Left ventricle myocardium superior (tissue), 1 donor: ENCODE measurements at regions not wholly inside any gene's neighbourhood (a gene's known extent, or its start where the extent isn't known, plus 50 kb on each side); places are given as distances from the start of the nearest gene placed in this dataset.
A peak's percentile ranks its signal among the peaks of the same experiment; 100 is the strongest.
"Not testable (repeated sequence)": the region's sequence is repeated elsewhere in the genome, so short reads cannot be mapped to it uniquely, and the experiment has no call there.

Experiments used
- ATAC-seq: fragments of 200-7000 bp; cut with Tn5 transposase; one replicate; pipeline ENCODE4 v1.9.1; 2020; ENCODE audit warnings: mild to moderate bottlenecking, moderate library complexity
- DNase-seq: peaks from one replicate; pipeline ENCODE4 v3.0.0-alpha.2; 2020
- intact Hi-C: fragments of 100-400 bp; cut with micrococcal nuclease; formaldehyde crosslinking; loops from one replicate; pipeline ENCODE4 v1.11.0; 2022
- donor health status: DM: no; HTN: yes; CAD: no; lungs with severe emphysema.

GRCh38 chr14:71752111-71752738 is 180.0 kb upstream of the RGS6 start:
- ATAC-seq (no peak), DNase-seq (no peak)
- intact Hi-C loops, result loop anchor here (5.0 kb wide), 1 partner anchor 615 kb away; no protein-coding TSS in a partner anchor

GRCh38 chr14:71753126-71753830 is 179.0 kb upstream of the RGS6 start:
- DNase-seq (peak; percentile 93), ATAC-seq (peak; percentile 91)
- intact Hi-C loops, result loop anchor here (5.0 kb wide), 1 partner anchor 616 kb away; no protein-coding TSS in a partner anchor

- no peak for DNase-seq
- ATAC-seq, result no peak
- intact Hi-C loops, result loop anchor here (5.0 kb wide), 1 partner anchor 617 kb away; no protein-coding TSS in a partner anchor
Observed at GRCh38 chr14:71753976-71754375, 178.3 kb upstream of the RGS6 start.

DNA sequence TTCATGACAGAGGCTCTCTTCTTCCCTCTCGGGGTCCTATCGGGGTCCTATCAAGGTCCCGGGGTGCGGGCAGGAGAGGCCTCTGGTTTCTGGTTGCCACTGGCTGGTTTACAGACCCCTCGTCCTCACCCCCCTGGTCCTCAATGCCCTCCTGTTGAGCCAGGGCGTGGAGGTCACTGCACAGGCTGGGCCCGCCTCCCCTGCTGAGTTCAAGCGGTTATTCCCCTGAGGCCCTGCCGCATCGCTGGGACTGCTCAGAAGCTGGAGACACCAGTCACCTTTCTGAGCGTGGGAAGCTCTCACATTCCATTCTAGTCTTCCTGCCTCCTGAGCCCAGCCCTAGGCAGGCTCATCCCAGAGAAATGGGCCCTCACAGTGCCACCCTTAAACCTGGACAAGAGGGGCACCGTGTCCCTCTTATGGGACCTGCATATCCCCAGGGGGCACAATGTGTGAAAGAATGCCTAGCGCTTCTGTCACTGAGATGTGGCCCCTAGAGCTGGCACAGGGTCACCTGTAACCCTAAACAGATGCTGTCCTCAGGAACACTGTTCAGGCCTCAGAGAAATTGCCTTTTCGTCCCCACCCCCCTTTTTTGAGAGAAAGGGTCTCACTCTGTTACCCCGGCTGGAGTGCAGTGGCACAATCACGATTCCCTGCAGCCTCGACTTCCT is 177.7 kb upstream of the RGS6 start:
- DNase-seq (no peak), ATAC-seq (no peak)
- intact Hi-C loops, result loop anchor here (5.0 kb wide), 1 partner anchor 617 kb away; no protein-coding TSS in a partner anchor

DNA sequence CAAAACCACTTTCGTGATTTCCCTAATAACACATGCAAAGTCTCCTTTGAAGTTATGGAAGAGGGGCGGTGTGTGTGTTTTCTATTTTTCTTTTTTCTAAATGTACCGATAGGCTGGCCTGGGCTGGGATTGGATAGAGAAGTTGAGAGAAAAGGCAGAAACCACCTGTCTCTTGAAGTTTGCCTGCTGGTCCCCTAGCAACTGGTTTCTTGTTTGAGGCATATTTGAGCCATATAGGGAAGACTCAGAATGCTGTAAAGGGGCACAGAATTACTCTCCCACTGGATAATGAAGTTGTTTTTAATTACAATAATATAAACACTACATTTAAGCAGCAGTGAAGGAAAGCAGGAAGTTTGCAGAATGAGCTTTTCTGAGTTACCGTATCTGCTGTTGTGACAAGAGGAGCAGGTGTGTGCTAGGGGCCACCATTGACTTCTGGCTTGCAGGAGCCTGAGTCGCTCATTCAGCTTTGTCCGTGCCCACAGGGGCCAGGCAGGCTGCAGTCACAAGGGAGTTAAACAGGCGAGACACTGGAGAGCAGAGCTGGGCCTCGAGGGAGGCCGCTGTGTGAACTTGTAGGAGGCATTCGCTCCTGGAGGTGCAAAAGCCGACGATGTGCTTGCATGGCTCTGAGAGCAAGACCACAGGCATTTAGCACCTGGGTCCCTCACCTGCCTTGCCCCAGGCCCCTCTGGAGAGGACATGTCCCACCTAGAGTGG is 173.8 kb upstream of the RGS6 start:
- no peak for DNase-seq
- intact Hi-C loops, result no loop called here
- no peak for ATAC-seq

DNA sequence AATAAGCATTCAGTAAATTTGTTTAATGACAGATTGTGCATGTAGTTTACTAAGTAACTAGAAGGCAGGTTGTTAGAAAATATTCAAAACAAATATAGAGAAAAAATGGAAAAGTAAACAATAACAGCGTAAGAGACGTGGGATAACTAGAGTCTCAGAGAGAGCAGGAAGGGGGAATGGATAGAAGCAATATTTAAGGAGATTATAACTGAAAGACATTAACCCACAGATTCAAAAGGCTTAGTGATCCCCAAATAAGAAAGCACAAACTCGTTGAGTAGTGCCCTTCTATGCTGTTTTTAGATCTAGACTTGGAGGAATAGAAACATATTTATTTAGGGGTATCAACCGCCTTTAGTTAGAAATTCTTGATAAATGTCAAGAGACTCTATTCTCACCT is 169.7 kb upstream of the RGS6 start:
- no peak for DNase-seq
- no peak for ATAC-seq
- intact Hi-C loops, result no loop called here

- DNase-seq (no peak), ATAC-seq (no peak)
- intact Hi-C loops, result no loop called here
Observed at GRCh38 chr14:71764701-71765382, 167.4 kb upstream of the RGS6 start.

GRCh38 chr14:71765505-71765904 is 166.7 kb upstream of the RGS6 start:
- intact Hi-C loops, result no loop called here
- DNase-seq, result no peak
- ATAC-seq, result no peak

GRCh38 chr14:71770431-71770830 is 161.8 kb upstream of the RGS6 start:
- no peak for ATAC-seq
- DNase-seq, result no peak
- intact Hi-C loops, result no loop called here

- intact Hi-C loops, ATAC-seq, DNase-seq: not testable (repeated sequence)
Observed at GRCh38 chr14:71771421-71771820, 160.8 kb upstream of the RGS6 start.

GRCh38 chr14:71771996-71772395 is 160.2 kb upstream of the RGS6 start:
- ATAC-seq, intact Hi-C loops, DNase-seq: not testable (repeated sequence)

GRCh38 chr14:71773898-71774481 is 158.2 kb upstream of the RGS6 start:
- ATAC-seq, result no peak
- intact Hi-C loops, result no loop called here
- no peak for DNase-seq

GRCh38 chr14:71776471-71777360 is 155.5 kb upstream of the RGS6 start:
- intact Hi-C loops, result no loop called here
- no peak for DNase-seq
- ATAC-seq, result no peak

- DNase-seq (no peak), ATAC-seq (peak; percentile 76)
- intact Hi-C loops, result no loop called here
Observed at GRCh38 chr14:71780075-71780474, 152.2 kb upstream of the RGS6 start.

GRCh38 chr14:71780822-71781221 is 151.4 kb upstream of the RGS6 start:
- intact Hi-C loops, result no loop called here
- ATAC-seq (no peak), DNase-seq (no peak)

- DNase-seq (no peak), ATAC-seq (no peak)
- intact Hi-C loops, result no loop called here
Observed at GRCh38 chr14:71783088-71783487, 149.1 kb upstream of the RGS6 start.

DNA sequence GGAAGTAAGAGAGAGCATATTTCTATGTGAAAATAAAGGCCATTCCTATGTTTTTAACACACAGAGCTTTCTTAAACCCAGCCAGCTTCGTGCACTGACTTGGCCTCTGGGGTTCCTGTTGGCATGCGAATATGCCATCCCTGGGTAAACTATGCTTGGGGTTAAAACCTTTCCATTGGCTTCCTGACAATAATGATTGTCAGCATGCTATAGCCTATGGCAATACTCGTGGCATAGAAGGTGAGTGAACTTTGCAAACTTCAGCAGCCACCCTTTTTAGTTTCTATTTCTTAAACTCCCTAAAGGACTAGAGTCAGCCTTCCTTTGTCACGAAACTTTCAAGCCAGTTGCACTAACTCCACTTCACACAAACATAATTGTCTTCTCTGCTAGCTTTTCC is 148.4 kb upstream of the RGS6 start:
- DNase-seq, result no peak
- no peak for ATAC-seq
- intact Hi-C loops, result no loop called here

DNA sequence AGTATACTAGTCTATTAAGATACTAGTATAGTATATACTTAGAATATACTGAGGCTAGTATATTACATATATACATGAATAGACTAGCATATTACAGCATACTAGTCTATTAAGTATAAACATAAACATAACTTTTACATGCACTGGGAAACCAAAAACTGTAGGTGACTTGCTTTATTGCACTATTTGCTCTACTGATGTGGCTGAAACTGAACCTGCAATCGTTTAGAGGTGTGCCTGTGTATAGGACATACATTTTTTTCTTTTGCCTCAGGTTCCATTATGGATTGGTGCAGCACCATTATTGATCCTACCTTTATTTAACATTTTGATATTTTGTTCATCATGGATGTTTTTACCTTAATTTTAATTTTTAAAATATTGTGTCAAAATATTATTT is 143.2 kb upstream of the RGS6 start:
- intact Hi-C loops, result no loop called here
- no peak for DNase-seq
- ATAC-seq, result no peak
